ENCODE measurements at regions not wholly inside any gene's neighbourhood (a gene's known extent, or its start where the extent isn't known, plus 50 kb on each side); places are given as distances from the start of the nearest gene placed in this dataset.

GRCh38 chr1:80495806-80496205 lies 1304.9 kb upstream of the ADGRL2 start:
- intact Hi-C loops (cut with DNase I) = no loop called here
- DNase-seq (ENCODE audit: extremely low spot score) = no peak
- no peak overlapping the region for H3K4me3 ChIP-seq
- no peak overlapping the region for H3K27ac ChIP-seq (replicated peaks in 1 of 4)
- WGBS = 93% methylated on average over 14 of the region's 16 CpGs
- H3K36me3 ChIP-seq = no peaks in the 10 kb centered on the region
- H3K9me3 ChIP-seq = no peaks in the 10 kb centered on the region
- TF ChIP-seq POLR2AphosphoS5 (IDR thresholded peaks at IDR 0.05) = no peak
- TF ChIP-seq POLR2A (IDR thresholded peaks at IDR 0.05; ENCODE audit: low read depth) = no peak
- TF ChIP-seq EP300 (IDR thresholded peaks at IDR 0.05) = no peak
- TF ChIP-seq CTCF (IDR thresholded peaks at IDR 0.05) = no peak
- H3K27me3 ChIP-seq = no peaks in the 10 kb centered on the region
- peaks cover 0 to 19% (median 15%) of the 10 kb centered on the region in 4 donors for H3K4me1 ChIP-seq

GRCh38 chr1:80472145-80472544 lies 1328.6 kb upstream of the ADGRL2 start:
- Histone ChIP-seq H3K36me3 (no peaks in the 10 kb centered on the region), H3K27ac (replicated peaks in 1 of 4) (no peak overlapping the region), H3K4me3 (no peak overlapping the region), H3K9me3 (no peaks in the 10 kb centered on the region), H3K27me3 (no peaks in the 10 kb centered on the region), H3K4me1 (no peaks in the 10 kb centered on the region)
- DNase-seq (ENCODE audit: extremely low spot score) = no peak
- 100% methylated on average over 1 of the region's 1 CpG for whole genome bisulfite sequencing
- TF ChIP-seq CTCF (IDR thresholded peaks at IDR 0.05) (no peak), POLR2A (IDR thresholded peaks at IDR 0.05; ENCODE audit: low read depth) (no peak), EP300 (IDR thresholded peaks at IDR 0.05) (no peak), POLR2AphosphoS5 (IDR thresholded peaks at IDR 0.05) (no peak)
- intact Hi-C loops (cut with DNase I) = no loop called here

- Histone ChIP-seq H3K4me1 (no peaks in the 10 kb centered on the region), H3K9me3 (no peaks in the 10 kb centered on the region), H3K27ac (replicated peaks in 1 of 4) (no peak overlapping the region), H3K36me3 (no peaks in the 10 kb centered on the region), H3K27me3 (no peaks in the 10 kb centered on the region), H3K4me3 (no peak overlapping the region)
- no peak for DNase-seq (ENCODE audit: extremely low spot score)
- intact Hi-C loops (cut with DNase I) = no loop called here
- 88% methylated on average over 1 of the region's 1 CpG for WGBS
- TF ChIP-seq CTCF (IDR thresholded peaks at IDR 0.05) = no peak
These were observed 1332.4 kb upstream of the ADGRL2 start for GRCh38 chr1:80468356-80468755.

GRCh38 chr1:80462006-80462405 lies 1338.7 kb upstream of the ADGRL2 start:
- no peaks in the 10 kb centered on the region for H3K9me3 ChIP-seq
- no peaks in the 10 kb centered on the region for H3K27me3 ChIP-seq
- no peak overlapping the region for H3K4me3 ChIP-seq
- peaks cover 0 to 6% (median 4%) of the 10 kb centered on the region in 4 donors for H3K4me1 ChIP-seq
- TF ChIP-seq POLR2A (IDR thresholded peaks at IDR 0.05; ENCODE audit: low read depth) = no peak
- no peak for TF ChIP-seq POLR2AphosphoS5 (IDR thresholded peaks at IDR 0.05)
- no peak for TF ChIP-seq EP300 (IDR thresholded peaks at IDR 0.05)
- no peak for TF ChIP-seq CTCF (IDR thresholded peaks at IDR 0.05)
- DNase-seq (ENCODE audit: extremely low spot score) = no peak
- WGBS = 76% methylated on average over 1 of the region's 1 CpG
- H3K27ac ChIP-seq (replicated peaks in 1 of 4) = no peak overlapping the region
- no peaks in the 10 kb centered on the region for H3K36me3 ChIP-seq
- intact Hi-C loops (cut with DNase I) = no loop called here

GRCh38 chr1:80457409-80457808 lies 1343.3 kb upstream of the ADGRL2 start:
- DNase-seq (ENCODE audit: extremely low spot score) = no peak
- Histone ChIP-seq H3K27me3 (no peaks in the 10 kb centered on the region), H3K9me3 (no peaks in the 10 kb centered on the region), H3K27ac (replicated peaks in 1 of 4) (no peak overlapping the region), H3K4me3 (no peak overlapping the region), H3K36me3 (no peaks in the 10 kb centered on the region), H3K4me1 (peaks cover 0 to 12% (median 9%) of the 10 kb centered on the region in 4 donors)
- intact Hi-C loops (cut with DNase I) = no loop called here
- 32% methylated on average over 2 of the region's 2 CpGs for WGBS
- TF ChIP-seq EP300 (IDR thresholded peaks at IDR 0.05) = no peak
- no peak for TF ChIP-seq CTCF (IDR thresholded peaks at IDR 0.05)
- no peak for TF ChIP-seq POLR2AphosphoS5 (IDR thresholded peaks at IDR 0.05)
- no peak for TF ChIP-seq POLR2A (IDR thresholded peaks at IDR 0.05; ENCODE audit: low read depth)
